H9 (cell line): ENCODE measurements at regions not wholly inside any gene's neighbourhood (a gene's known extent, or its start where the extent isn't known, plus 50 kb on each side); places are given as distances from the start of the nearest gene placed in this dataset.

Source experiments
- DNase-seq: peaks from one replicate; pipeline ENCODE4 v3.0.0-alpha.2; 2017
- H2AFZ ChIP-seq: one replicate; pipeline ENCODE4 v1.6.1; 2013; ENCODE audit warnings: mild to moderate bottlenecking, low read length, control low read depth, moderate library complexity
- H2AK5ac ChIP-seq: 2 replicates; pipeline ENCODE4 v1.6.1; 2013; ENCODE audit warnings: low read length, control low read depth, mixed read lengths; ENCODE audit not compliant: insufficient read length
- H2BK120ac ChIP-seq: one replicate; pipeline ENCODE4 v1.6.1; 2013; ENCODE audit warnings: low read depth, mild to moderate bottlenecking, low read length, control low read depth, inconsistent platforms; ENCODE audit not compliant: poor library complexity, severe bottlenecking
- H2BK12ac ChIP-seq: 2 replicates; pipeline ENCODE4 v1.6.1; 2013; ENCODE audit warnings: low read length, control low read depth, mixed read lengths, low read depth; ENCODE audit not compliant: insufficient read length
- H2BK15ac ChIP-seq: 2 replicates; pipeline ENCODE4 v1.6.1; 2013; ENCODE audit warnings: low read depth, low read length, control low read depth
- H2BK20ac ChIP-seq: one replicate; pipeline ENCODE4 v1.6.1; 2013; ENCODE audit warnings: low read depth, mild to moderate bottlenecking, low read length, control low read depth, inconsistent platforms; ENCODE audit not compliant: poor library complexity, severe bottlenecking
- H2BK5ac ChIP-seq: 2 replicates; pipeline ENCODE4 v1.6.1; 2013; ENCODE audit warnings: low read length, control low read depth, mixed read lengths; ENCODE audit not compliant: insufficient read length
- H3K14ac ChIP-seq: 2 replicates; pipeline ENCODE4 v1.6.1; 2013; ENCODE audit warnings: low read length, control low read depth; ENCODE audit not compliant: insufficient read depth
- H3K18ac ChIP-seq: 2 replicates; pipeline ENCODE4 v1.6.1; 2013; ENCODE audit warnings: low read depth, mild to moderate bottlenecking, mixed read lengths, low read length, control low read depth; ENCODE audit not compliant: insufficient read length
- H3K23ac ChIP-seq: 2 replicates; pipeline ENCODE4 v1.6.1; 2013; ENCODE audit warnings: low read length, control low read depth, mixed read lengths, low read depth; ENCODE audit not compliant: insufficient read length
- H3K23me2 ChIP-seq: 2 replicates; pipeline ENCODE4 v1.6.1; 2013; ENCODE audit warnings: low read depth, mild to moderate bottlenecking, mixed read lengths, low read length, control low read depth; ENCODE audit not compliant: insufficient read length, poor library complexity, severe bottlenecking
- H3K27ac ChIP-seq: 2 replicates; pipeline ENCODE4 v1.5.1; 2013; ENCODE audit warnings: low read length, control low read depth, mixed read lengths, low read depth; ENCODE audit not compliant: insufficient read length
- H3K27me3 ChIP-seq: 2 replicates; pipeline ENCODE4 v1.6.1; 2013; ENCODE audit warnings: low read length, control low read depth, inconsistent platforms; ENCODE audit not compliant: insufficient read depth
- H3K4ac ChIP-seq: 2 replicates; pipeline ENCODE4 v1.6.1; 2013; ENCODE audit warnings: low read depth, mild to moderate bottlenecking, control low read depth, inconsistent platforms, low read length, moderate library complexity
- H3K4me1 ChIP-seq: 2 replicates; pipeline ENCODE4 v1.6.1; 2013; ENCODE audit warnings: low read length, control low read depth, inconsistent platforms; ENCODE audit not compliant: insufficient read depth
- H3K4me2 ChIP-seq: 2 replicates; pipeline ENCODE4 v1.6.1; 2013; ENCODE audit warnings: low read length, control low read depth, mixed read lengths; ENCODE audit not compliant: insufficient read length, insufficient read depth
- H3K56ac ChIP-seq: 2 replicates; pipeline ENCODE4 v1.6.1; 2013; ENCODE audit warnings: low read depth, mild to moderate bottlenecking, mixed read lengths, low read length, control low read depth; ENCODE audit not compliant: insufficient read length
- H3K79me1 ChIP-seq: 2 replicates; pipeline ENCODE4 v1.6.1; 2013; ENCODE audit warnings: low read depth, mild to moderate bottlenecking, moderate library complexity, low read length, control low read depth, inconsistent platforms; ENCODE audit not compliant: insufficient read depth, poor library complexity, severe bottlenecking
- H3K79me2 ChIP-seq: 2 replicates; pipeline ENCODE4 v1.6.1; 2013; ENCODE audit warnings: low read length, control low read depth, inconsistent platforms; ENCODE audit not compliant: insufficient read depth
- H3K9ac ChIP-seq: 2 replicates; pipeline ENCODE4 v1.6.1; 2013; ENCODE audit warnings: low read length, control low read depth, mixed read lengths; ENCODE audit not compliant: insufficient read length; ENCODE audit errors: extremely low read depth
- H3K9me3 ChIP-seq: one replicate; pipeline ENCODE4 v1.6.1; 2013; ENCODE audit warnings: low read depth, low read length, inconsistent platforms; ENCODE audit not compliant: control insufficient read depth
- H3T11ph ChIP-seq: one replicate; pipeline ENCODE4 v1.6.1; 2013; ENCODE audit warnings: mild to moderate bottlenecking, low read length, control low read depth, inconsistent platforms
- H4K20me1 ChIP-seq: one replicate; pipeline ENCODE4 v1.6.1; 2013; ENCODE audit not compliant: control insufficient read depth, insufficient read length, insufficient read depth
- H4K5ac ChIP-seq: 2 replicates; pipeline ENCODE4 v1.6.1; 2013; ENCODE audit warnings: low read depth, mild to moderate bottlenecking, mixed read lengths, low read length, control low read depth; ENCODE audit not compliant: insufficient read length
- H4K8ac ChIP-seq: replicated peaks from 2 replicates; pipeline ENCODE4 v1.6.1; 2013; ENCODE audit warnings: low read length, control low read depth, mixed read lengths, low read depth; ENCODE audit not compliant: insufficient read length
- H4K91ac ChIP-seq: 2 replicates; pipeline ENCODE4 v1.6.1; 2013; ENCODE audit warnings: low read depth, mild to moderate bottlenecking, moderate library complexity, mixed read lengths, low read length, control low read depth; ENCODE audit not compliant: insufficient read length
- H3K27ac Mint-ChIP-seq, 3 experiments: 2 replicates in 2 of 3; 3 replicates in 1 of 3; pipeline ENCODE4 v1.8.0; 2020 to 2021; ENCODE audit warnings: mixed read lengths in 3 of 3, mild to moderate bottlenecking in 1 of 3, moderate library complexity in 1 of 3
- H3K27me3 Mint-ChIP-seq: 2 replicates; pipeline ENCODE4 v1.8.0; 2021; ENCODE audit warnings: low read depth, mild to moderate bottlenecking, moderate library complexity, mixed read lengths
- H3K36me3 Mint-ChIP-seq, 3 experiments: 2 replicates in 2 of 3; 3 replicates in 1 of 3; pipeline ENCODE4 v1.8.0; 2020 to 2021; ENCODE audit warnings: low read depth in 3 of 3, mixed read lengths in 3 of 3; ENCODE audit not compliant: insufficient read depth in 1 of 3
- H3K4me1 Mint-ChIP-seq, 2 experiments: 2 replicates each; pipeline ENCODE4 v1.8.0; 2020; ENCODE audit warnings: mixed read lengths in 2 of 2
- H3K4me3 Mint-ChIP-seq, 2 experiments: 2 replicates in 1 of 2; 3 replicates in 1 of 2; pipeline ENCODE4 v1.8.0; 2020 to 2021; ENCODE audit warnings: mild to moderate bottlenecking in 2 of 2, mixed read lengths in 2 of 2, moderate library complexity in 1 of 2
- H3K9me3 Mint-ChIP-seq, 2 experiments: 2 replicates in 1 of 2; 3 replicates in 1 of 2; pipeline ENCODE4 v1.8.0; 2020; ENCODE audit warnings: mild to moderate bottlenecking in 2 of 2, mixed read lengths in 2 of 2, moderate library complexity in 1 of 2
- WGBS: extraction: QIAGEN DNeasy Blood & Tissue Kit; methylation state at CpG from one replicate; pipeline ENCODE4 v1.1.7; 2013; ENCODE audit warnings: missing lambda C conversion rate, low lambda C conversion rate, mixed read lengths; ENCODE audit not compliant: insufficient read length; ENCODE audit errors: extremely low coverage; 5-methylcytosine and 5-hydroxymethylcytosine counted together
- TF ChIP-seq, protein P1 (sequence below): fragments of 200-600 bp; sonication (generic); conservative IDR thresholded peaks from 3 replicates; pipeline ENCODE4 v1.8.0; 2021; ENCODE audit warnings: antibody characterized with exemption, mild to moderate bottlenecking

DNA sequence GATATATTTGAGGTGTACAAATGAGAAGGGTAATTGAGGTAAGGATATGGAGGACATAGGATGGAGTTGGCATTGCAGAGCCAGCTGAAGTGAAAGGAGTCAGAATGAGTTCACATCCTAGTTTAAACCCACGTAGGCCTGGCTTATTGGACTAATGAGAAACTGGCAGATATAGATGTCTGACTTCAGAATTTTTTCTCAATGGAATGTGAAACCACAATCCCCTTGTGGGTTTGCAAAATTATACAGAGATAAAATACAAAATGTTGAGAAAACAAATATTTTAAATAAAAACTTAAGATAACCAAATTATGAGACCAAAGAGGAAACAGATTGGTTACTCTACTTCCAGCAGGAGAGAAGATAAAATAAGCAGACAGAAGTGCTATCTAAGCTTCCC is 277.4 kb upstream of the LRRC7 start:
- H2BK120ac ChIP-seq: no peak overlapping the region
- H3K4ac ChIP-seq: no peak overlapping the region
- H3K27ac Mint-ChIP-seq: no peak overlapping the region
- no peak overlapping the region for H2BK20ac ChIP-seq
- no peaks in the 10 kb centered on the region for H3K9me3 Mint-ChIP-seq
- H3K4me2 ChIP-seq: no peak overlapping the region
- no peak overlapping the region for H3K4me3 Mint-ChIP-seq
- no peaks in the 10 kb centered on the region for H3K79me2 ChIP-seq
- H2BK15ac ChIP-seq: no peak overlapping the region
- no peaks in the 10 kb centered on the region for H3K27me3 ChIP-seq
- no peak overlapping the region for H4K8ac ChIP-seq
- H3K27me3 Mint-ChIP-seq: no peaks in the 10 kb centered on the region
- H3K56ac ChIP-seq: no peak overlapping the region
- no peak overlapping the region for H3K23ac ChIP-seq
- H3K23me2 ChIP-seq: no peaks in the 10 kb centered on the region
- H4K20me1 ChIP-seq: no peaks in the 10 kb centered on the region
- H4K91ac ChIP-seq: no peak overlapping the region
- no peak overlapping the region for H3K27ac ChIP-seq
- H4K5ac ChIP-seq: no peak overlapping the region
- no peak overlapping the region for H2AFZ ChIP-seq
- TF ChIP-seq, protein P1, sequence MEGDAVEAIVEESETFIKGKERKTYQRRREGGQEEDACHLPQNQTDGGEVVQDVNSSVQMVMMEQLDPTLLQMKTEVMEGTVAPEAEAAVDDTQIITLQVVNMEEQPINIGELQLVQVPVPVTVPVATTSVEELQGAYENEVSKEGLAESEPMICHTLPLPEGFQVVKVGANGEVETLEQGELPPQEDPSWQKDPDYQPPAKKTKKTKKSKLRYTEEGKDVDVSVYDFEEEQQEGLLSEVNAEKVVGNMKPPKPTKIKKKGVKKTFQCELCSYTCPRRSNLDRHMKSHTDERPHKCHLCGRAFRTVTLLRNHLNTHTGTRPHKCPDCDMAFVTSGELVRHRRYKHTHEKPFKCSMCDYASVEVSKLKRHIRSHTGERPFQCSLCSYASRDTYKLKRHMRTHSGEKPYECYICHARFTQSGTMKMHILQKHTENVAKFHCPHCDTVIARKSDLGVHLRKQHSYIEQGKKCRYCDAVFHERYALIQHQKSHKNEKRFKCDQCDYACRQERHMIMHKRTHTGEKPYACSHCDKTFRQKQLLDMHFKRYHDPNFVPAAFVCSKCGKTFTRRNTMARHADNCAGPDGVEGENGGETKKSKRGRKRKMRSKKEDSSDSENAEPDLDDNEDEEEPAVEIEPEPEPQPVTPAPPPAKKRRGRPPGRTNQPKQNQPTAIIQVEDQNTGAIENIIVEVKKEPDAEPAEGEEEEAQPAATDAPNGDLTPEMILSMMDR: no peak
- WGBS: no CpG with 5 or more reads among the region's 1 CpG
- no peaks in the 10 kb centered on the region for H3K79me1 ChIP-seq
- no peak overlapping the region for H3K9ac ChIP-seq
- H2BK12ac ChIP-seq: no peak overlapping the region
- no peak overlapping the region for H2BK5ac ChIP-seq
- no peaks in the 10 kb centered on the region for H3K4me1 ChIP-seq
- H3T11ph ChIP-seq: no peak overlapping the region
- H3K9me3 ChIP-seq: no peaks in the 10 kb centered on the region
- H3K14ac ChIP-seq: no peak overlapping the region
- H2AK5ac ChIP-seq: no peak overlapping the region
- H3K4me1 Mint-ChIP-seq: peaks cover 3% of the 10 kb centered on the region in 2 experiments; a peak in 3 of 4 replicates
- H3K18ac ChIP-seq: no peak overlapping the region
- no peaks in the 10 kb centered on the region for H3K36me3 Mint-ChIP-seq
- no peak for DNase-seq
